SK-N-SH (cell line): ENCODE measurements at regions not wholly inside any gene's neighbourhood (a gene's known extent, or its start where the extent isn't known, plus 50 kb on each side); places are given as distances from the start of the nearest gene placed in this dataset.

ENCODE experiments used
- CTCF ChIA-PET: fragments of 300-600, 350-600 bp; formaldehyde crosslinking; extraction: SDS; loops from one replicate; lab custom pipeline; 2021; lab: Yijun Ruan, JAX
- POLR2A ChIA-PET: fragments of 350-600 bp; sonication (Branson Sonifier 250); formaldehyde crosslinking; extraction: SDS; loops from one replicate; lab custom pipeline; 2020; ENCODE audit warnings: antibody characterized with exemption, inconsistent platforms; lab: Yijun Ruan, JAX
- DNase-seq: peaks from one replicate; pipeline ENCODE4 v3.0.0; 2012
- H2AFZ ChIP-seq: fragments of 200-600 bp; sonication (generic); 2 replicates; pipeline ENCODE4 v1.8.1; 2016; ENCODE audit warnings: antibody characterized with exemption, mild to moderate bottlenecking, low read depth
- H3F3A ChIP-seq: fragments of 200-600 bp; sonication (generic); replicated peaks from 2 replicates; pipeline ENCODE3; 2016; ENCODE audit warnings: antibody characterized with exemption, mild to moderate bottlenecking; ENCODE audit not compliant: insufficient read depth
- H3K27ac ChIP-seq, 2 experiments: fragments of 200-500 bp in 1 of 2; fragments of 200-600 bp in 1 of 2; sonication (Bioruptor generic) in 1 of 2; sonication (generic), shearing (Covaris generic) in 1 of 2; 2 replicates each; pipeline versions ENCODE4 v1.5.1 to v1.6.1; 2014 to 2016; ENCODE audit warnings: low read depth in 2 of 2, inconsistent platforms in 1 of 2, low read length in 1 of 2, mild to moderate bottlenecking in 1 of 2, mixed read lengths in 1 of 2
- H3K27me3 ChIP-seq: fragments of 200-600 bp; sonication (generic), shearing (Covaris generic); 2 replicates; pipeline ENCODE4 v1.6.1; 2016; ENCODE audit warnings: mixed run types; ENCODE audit not compliant: insufficient read depth
- H3K36me3 ChIP-seq, 2 experiments: fragments of 200-500 bp in 1 of 2; fragments of 200-600 bp in 1 of 2; sonication (Bioruptor generic) in 1 of 2; sonication (generic) in 1 of 2; replicated peaks in 1 of 2; 2 replicates each; pipeline versions ENCODE3 to v1.5.1; 2014 to 2016; ENCODE audit warnings: low read length in 1 of 2, mild to moderate bottlenecking in 1 of 2; ENCODE audit not compliant: insufficient read depth in 2 of 2, control insufficient read depth in 1 of 2
- H3K4me1 ChIP-seq, 2 experiments: fragments of 200-500 bp in 1 of 2; fragments of 200-600 bp in 1 of 2; sonication (Bioruptor generic) in 1 of 2; sonication (generic), shearing (Covaris generic) in 1 of 2; 2 replicates each; pipeline versions ENCODE4 v1.5.1 to v1.6.1; 2014 to 2016; ENCODE audit warnings: low read depth in 1 of 2, low read length in 1 of 2, mixed run types in 1 of 2; ENCODE audit not compliant: insufficient read depth in 2 of 2, control insufficient read depth in 1 of 2
- H3K4me2 ChIP-seq: fragments of 200-600 bp; sonication (generic), shearing (Covaris generic); 2 replicates; pipeline ENCODE4 v1.6.1; 2017; ENCODE audit warnings: mixed run types
- H3K4me3 ChIP-seq, 2 experiments: fragments of 200-500 bp in 1 of 2; fragments of 200-600 bp in 1 of 2; sonication (Bioruptor generic) in 1 of 2; sonication (generic), shearing (Covaris generic) in 1 of 2; 2 replicates each; pipeline versions ENCODE4 v1.5.1 to v1.8.1; 2014 to 2016; ENCODE audit warnings: low read depth in 2 of 2, inconsistent platforms in 1 of 2, low read length in 1 of 2, mild to moderate bottlenecking in 1 of 2, mixed read lengths in 1 of 2, moderate library complexity in 1 of 2
- H3K79me2 ChIP-seq: fragments of 200-600 bp; sonication (generic); 2 replicates; pipeline ENCODE4 v1.8.1; 2017; ENCODE audit warnings: mild to moderate bottlenecking; ENCODE audit not compliant: insufficient read depth
- H3K9ac ChIP-seq: fragments of 200-600 bp; sonication (generic); 2 replicates; pipeline ENCODE4 v1.6.1; 2017; ENCODE audit warnings: mixed run types
- H3K9me2 ChIP-seq: fragments of 200-600 bp; sonication (generic); 2 replicates; pipeline ENCODE4 v1.6.1; 2017; ENCODE audit warnings: mixed run types
- H3K9me3 ChIP-seq: fragments of 200-600 bp; sonication (generic); 2 replicates; pipeline ENCODE4 v1.6.1; 2017; ENCODE audit warnings: mixed run types, mild to moderate bottlenecking, moderate library complexity
- H4K20me1 ChIP-seq: fragments of 200-600 bp; sonication (generic); 2 replicates; pipeline ENCODE4 v1.6.1; 2017; ENCODE audit warnings: mild to moderate bottlenecking, mixed run types; ENCODE audit not compliant: insufficient read depth
- CTCF ChIP-seq: fragments of 200-600 bp; sonication (generic); IDR thresholded peaks from 2 replicates; pipeline ENCODE4 v1.6.1; 2017; ENCODE audit warnings: antibody characterized with exemption, mild to moderate bottlenecking, moderate library complexity
- FOSL2 ChIP-seq: IDR thresholded peaks from 2 replicates; pipeline ENCODE4 v1.4.0; 2012; ENCODE audit warnings: low read depth, mild to moderate bottlenecking, moderate library complexity, borderline replicate concordance
- FOXM1 ChIP-seq: IDR thresholded peaks from 2 replicates; pipeline ENCODE4 v1.4.0; 2012; ENCODE audit warnings: low read depth, mild to moderate bottlenecking
- GABPA ChIP-seq: IDR thresholded peaks from 2 replicates; pipeline ENCODE4 v1.4.0; 2012; ENCODE audit warnings: low read depth, mild to moderate bottlenecking
- GATA2 ChIP-seq: sonication (generic); formaldehyde crosslinking; IDR thresholded peaks from 2 replicates; pipeline ENCODE4 v1.5.0; 2020; ENCODE audit warnings: mild to moderate bottlenecking, missing genetic modification reagents
- JUND ChIP-seq: IDR thresholded peaks from 2 replicates; pipeline ENCODE4 v1.4.0; 2012
- MEF2A ChIP-seq: IDR thresholded peaks from 2 replicates; pipeline ENCODE4 v1.4.0; 2012; ENCODE audit warnings: low read depth, borderline replicate concordance
- MXI1 ChIP-seq: IDR thresholded peaks from 2 replicates; pipeline ENCODE4 v1.6.1; 2012; ENCODE audit warnings: mild to moderate bottlenecking, low read depth, low read length, improper control_type of control experiment
- NRF1 ChIP-seq: IDR thresholded peaks from 2 replicates; pipeline ENCODE4 v1.6.1; 2012; ENCODE audit warnings: low read depth, mild to moderate bottlenecking, low read length
- PBX3 ChIP-seq: IDR thresholded peaks from 2 replicates; pipeline ENCODE4; 2012
- POLR2AphosphoS5 ChIP-seq: IDR thresholded peaks from 2 replicates; pipeline ENCODE4 v1.6.1; 2012; ENCODE audit warnings: low read depth, low read length
- RCOR1 ChIP-seq: fragments of 150-350 bp; IDR thresholded peaks from 2 replicates; pipeline ENCODE4 v1.6.1; 2017; ENCODE audit warnings: antibody characterized with exemption, low read length
- RFX5 ChIP-seq: IDR thresholded peaks from 2 replicates; pipeline ENCODE4 v1.6.1; 2012; ENCODE audit warnings: mild to moderate bottlenecking, improper control_type of control experiment, low read length
- RXRA ChIP-seq: IDR thresholded peaks from 2 replicates; pipeline ENCODE4 v1.4.0; 2012; ENCODE audit warnings: low read depth, mild to moderate bottlenecking, borderline replicate concordance
- SMC3 ChIP-seq: IDR thresholded peaks from 2 replicates; pipeline ENCODE4 v1.6.1; 2012; ENCODE audit warnings: low read depth, low read length, improper control_type of control experiment
- USF1 ChIP-seq: IDR thresholded peaks from 2 replicates; pipeline ENCODE4 v1.4.0; 2012; ENCODE audit warnings: low read depth, borderline replicate concordance
- USF2 ChIP-seq: fragments of 150-350 bp; IDR thresholded peaks from 2 replicates; pipeline ENCODE4 v1.6.1; 2017; ENCODE audit warnings: antibody characterized with exemption, low read length, low read depth, borderline replicate concordance
- YY1 ChIP-seq: IDR thresholded peaks from 2 replicates; pipeline ENCODE4 v1.4.0; 2012; ENCODE audit warnings: low read depth, mild to moderate bottlenecking
- ZBTB33 ChIP-seq: IDR thresholded peaks from 2 replicates; pipeline ENCODE4 v1.4.0; 2012; ENCODE audit warnings: low read depth, borderline replicate concordance
- WGBS: methylation state at CpG from one replicate; pipeline ENCODE4 v1.1.6; 2017; ENCODE audit warnings: low lambda C conversion rate; 5-methylcytosine and 5-hydroxymethylcytosine counted together

GRCh38 chr2:82797469-82797868 is 1661.6 kb downstream of the SUCLG1 start:
- ChIA-PET CTCF (no interaction called here), POLR2A (no interaction called here)
- Histone ChIP-seq H3K9ac (no peak overlapping the region), H3K4me2 (no peak overlapping the region), H3F3A (peaks cover 14% of the 10 kb centered on the region), H3K4me3 (no peak overlapping the region), H3K79me2 (no peaks in the 10 kb centered on the region), H3K4me1 (no peaks in the 10 kb centered on the region), H4K20me1 (no peaks in the 10 kb centered on the region), H3K27ac (no peak overlapping the region), H3K27me3 (no peaks in the 10 kb centered on the region), H3K36me3 (no peaks in the 10 kb centered on the region), H2AFZ (0 out of 2 replicates have a peak overlapping the region, but pooled peaks have one; percentile 29), H3K9me3 (no peaks in the 10 kb centered on the region; the same call in 1 of the 2 replicates), H3K9me2 (no peaks in the 10 kb centered on the region)
- 22% methylated on average over 3 of the region's 3 CpGs for WGBS
- no peak for DNase-seq
- TF ChIP-seq POLR2AphosphoS5 (no peak), RXRA (no peak), USF1 (no peak), USF2 (no peak), CTCF (no peak), YY1 (no peak), PBX3 (no peak), GABPA (no peak), MXI1 (no peak), FOXM1 (no peak), MEF2A (no peak), RFX5 (no peak), RCOR1 (no peak), GATA2 (CRISPR knock-in tag) (no peak), FOSL2 (no peak), NRF1 (no peak), SMC3 (no peak), ZBTB33 (no peak), JUND (no peak)
